Upper lobe of left lung (tissue), 6 donors: ENCODE measurements at regions not wholly inside any gene's neighbourhood (a gene's known extent, or its start where the extent isn't known, plus 50 kb on each side); places are given as distances from the start of the nearest gene placed in this dataset.

ENCODE experiments used
- ATAC-seq, 2 donors: fragments of 200-7000 bp; cut with Tn5 transposase; one replicate each; pipeline ENCODE4 v1.9.1; 2022; ENCODE audit warnings: mild to moderate bottlenecking in 2 of 2, moderate library complexity in 2 of 2; ENCODE audit not compliant: low FRiP score in 2 of 2
- DNase-seq, 2 donors: peaks; one replicate each; pipeline ENCODE4 v3.0.0-alpha.2; 2019 to 2020
- H3K27ac ChIP-seq, 4 donors: fragments of 200-600 bp; sonication (generic); one replicate each; pipeline ENCODE4 v1.5.1; 2016 to 2019
- H3K27me3 ChIP-seq, 4 donors: fragments of 200-600 bp; sonication (generic); one replicate each; pipeline ENCODE4 v1.5.1; 2017 to 2019
- H3K36me3 ChIP-seq, 4 donors: fragments of 200-600 bp; sonication (generic); one replicate each; pipeline ENCODE4 v1.5.1; 2016 to 2019
- H3K4me1 ChIP-seq, 4 donors: fragments of 200-600 bp; sonication (generic); one replicate each; pipeline ENCODE4 v1.5.1; 2018 to 2019
- H3K4me3 ChIP-seq, 4 donors: fragments of 200-600 bp; sonication (generic); one replicate each; pipeline ENCODE4 v1.5.1; 2017 to 2019; ENCODE audit warnings: mild to moderate bottlenecking in 2 of 4, moderate library complexity in 1 of 4
- H3K9me3 ChIP-seq, 4 donors: fragments of 200-600 bp; sonication (generic); one replicate each; pipeline ENCODE4 v1.5.1; 2018 to 2019
- EP300 ChIP-seq, 4 donors: sonication (generic); formaldehyde crosslinking; IDR thresholded peaks; one replicate each; pipeline ENCODE4 v1.5.1; 2017; ENCODE audit warnings: antibody characterized with exemption in 4 of 4, control low read depth in 2 of 4
- POLR2A ChIP-seq, 4 donors: fragments of 450-650 bp; IDR thresholded peaks; one replicate each; pipeline ENCODE4 v1.5.1; 2016 to 2017; ENCODE audit warnings: antibody characterized with exemption in 4 of 4, mild to moderate bottlenecking in 2 of 4
- POLR2AphosphoS5 ChIP-seq, 2 donors: sonication (generic); formaldehyde crosslinking; IDR thresholded peaks; one replicate each; pipeline ENCODE4 v1.5.1; 2017; ENCODE audit warnings: antibody characterized with exemption in 2 of 2
- WGBS, 2 donors: methylation state at CpG; one replicate each; pipeline ENCODE4 v1.1.5; 2017 to 2018; 5-methylcytosine and 5-hydroxymethylcytosine counted together
- TF ChIP-seq, protein P1 (sequence below), 6 experiments: fragments of 450-650 bp in 4 of 6; fragments of 200-600 bp in 2 of 6; sonication (generic) in 2 of 6; IDR thresholded peaks; one replicate each; pipeline ENCODE4 v1.5.1; 2016 to 2019; ENCODE audit warnings: antibody characterized with exemption in 6 of 6
- donor health status: DM: no; HTN: no; CAD: no; lungs with moderate emphysema.
- donor health status: DM: no; HTN: yes; CAD: no; lungs with severe emphysema.

DNA sequence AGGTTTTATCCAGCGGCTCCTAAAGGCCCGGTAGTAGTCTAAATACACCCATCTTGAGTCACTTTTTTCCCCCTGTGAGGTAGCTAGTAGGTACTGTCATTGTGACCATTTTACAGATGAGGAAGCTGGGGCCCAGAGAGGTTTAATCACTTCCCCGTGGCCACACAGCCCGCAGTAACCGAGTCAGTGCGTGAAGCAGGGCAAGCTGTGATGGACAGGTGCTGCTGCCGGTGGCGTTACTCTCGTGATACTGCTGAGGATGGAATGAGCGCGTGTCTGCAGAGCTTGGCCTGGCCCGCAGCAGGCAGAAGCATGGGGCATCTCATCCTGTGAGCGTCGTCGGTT lies 226.3 kb upstream of the CIBAR2 start:
- H3K27ac ChIP-seq = no peak overlapping the region
- no peaks in the 10 kb centered on the region for H3K27me3 ChIP-seq
- H3K4me1 ChIP-seq = peaks cover 12 to 22% (median 16%) of the 10 kb centered on the region in 4 donors
- 82 to 91% methylated on average over 6 to 15 of the region's 15 CpGs for WGBS, 2 donors
- TF ChIP-seq EP300 (IDR thresholded peaks at IDR 0.05) (no peak), POLR2AphosphoS5 (IDR thresholded peaks at IDR 0.05) (no peak), POLR2A (IDR thresholded peaks at IDR 0.05) (no peak)
- TF ChIP-seq, protein P1, sequence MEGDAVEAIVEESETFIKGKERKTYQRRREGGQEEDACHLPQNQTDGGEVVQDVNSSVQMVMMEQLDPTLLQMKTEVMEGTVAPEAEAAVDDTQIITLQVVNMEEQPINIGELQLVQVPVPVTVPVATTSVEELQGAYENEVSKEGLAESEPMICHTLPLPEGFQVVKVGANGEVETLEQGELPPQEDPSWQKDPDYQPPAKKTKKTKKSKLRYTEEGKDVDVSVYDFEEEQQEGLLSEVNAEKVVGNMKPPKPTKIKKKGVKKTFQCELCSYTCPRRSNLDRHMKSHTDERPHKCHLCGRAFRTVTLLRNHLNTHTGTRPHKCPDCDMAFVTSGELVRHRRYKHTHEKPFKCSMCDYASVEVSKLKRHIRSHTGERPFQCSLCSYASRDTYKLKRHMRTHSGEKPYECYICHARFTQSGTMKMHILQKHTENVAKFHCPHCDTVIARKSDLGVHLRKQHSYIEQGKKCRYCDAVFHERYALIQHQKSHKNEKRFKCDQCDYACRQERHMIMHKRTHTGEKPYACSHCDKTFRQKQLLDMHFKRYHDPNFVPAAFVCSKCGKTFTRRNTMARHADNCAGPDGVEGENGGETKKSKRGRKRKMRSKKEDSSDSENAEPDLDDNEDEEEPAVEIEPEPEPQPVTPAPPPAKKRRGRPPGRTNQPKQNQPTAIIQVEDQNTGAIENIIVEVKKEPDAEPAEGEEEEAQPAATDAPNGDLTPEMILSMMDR (IDR thresholded peaks at IDR 0.05) = no peak
- H3K9me3 ChIP-seq = no peaks in the 10 kb centered on the region
- ATAC-seq = no peak
- DNase-seq = no peak
- no peaks in the 10 kb centered on the region for H3K36me3 ChIP-seq
- no peak overlapping the region for H3K4me3 ChIP-seq

GRCh38 chr16:85338989-85339685 lies 226.9 kb upstream of the CIBAR2 start:
- DNase-seq (no peak), ATAC-seq (no peak)
- H3K4me3 ChIP-seq = no peak overlapping the region

DNA sequence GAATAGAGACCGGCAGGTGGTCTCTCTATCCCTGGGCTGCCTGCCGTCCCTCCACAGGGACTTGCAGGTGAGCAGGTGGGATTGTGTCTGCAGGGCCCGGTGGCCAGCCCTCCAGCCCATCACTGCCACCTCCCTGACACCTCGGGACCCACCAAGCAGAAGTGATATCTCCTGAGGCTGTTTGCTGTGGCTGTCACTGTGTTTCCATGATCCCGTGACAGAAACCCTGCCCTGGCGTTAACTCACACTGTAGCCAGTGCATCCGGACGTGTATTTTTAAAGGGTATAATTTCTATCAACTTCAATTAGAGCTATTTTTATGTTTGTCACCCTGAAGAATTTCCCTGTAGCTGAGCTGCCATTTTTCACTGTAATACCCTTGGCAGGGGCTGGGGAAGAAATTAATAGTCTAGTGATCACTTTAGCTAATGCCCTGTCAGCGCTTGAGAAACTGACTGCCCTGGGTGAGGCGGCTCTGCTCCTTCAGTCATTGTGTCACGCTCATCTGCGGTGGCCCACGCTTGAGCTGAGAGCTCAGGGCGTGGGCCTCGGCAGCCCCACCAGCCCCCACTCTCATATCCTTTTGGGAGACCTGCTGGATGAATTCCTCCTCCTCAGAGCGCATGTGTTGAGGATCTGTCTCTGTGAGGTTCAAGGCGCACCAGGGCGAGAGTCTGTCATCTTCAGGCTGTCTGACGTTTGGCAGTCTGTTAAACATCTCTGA lies 229.9 kb upstream of the CIBAR2 start:
- ATAC-seq (no peak), DNase-seq (no peak)
- TF ChIP-seq EP300 (IDR thresholded peaks at IDR 0.05) = no peak
- TF ChIP-seq POLR2AphosphoS5 (IDR thresholded peaks at IDR 0.05) = no peak
- TF ChIP-seq, protein P1 (IDR thresholded peaks at IDR 0.05) = no peak
- no peak for TF ChIP-seq POLR2A (IDR thresholded peaks at IDR 0.05)
- H3K4me1 ChIP-seq = no peaks in the 10 kb centered on the region
- H3K36me3 ChIP-seq = no peaks in the 10 kb centered on the region
- no peaks in the 10 kb centered on the region for H3K9me3 ChIP-seq
- WGBS, 2 donors = 90 to 96% methylated on average over 14 to 19 of the region's 19 CpGs
- H3K27ac ChIP-seq = no peak overlapping the region
- no peaks in the 10 kb centered on the region for H3K27me3 ChIP-seq
- H3K4me3 ChIP-seq = no peak overlapping the region

More at GRCh38 chr16:85338989-85339685, 226.9 kb upstream of the CIBAR2 start:
- Histone ChIP-seq H3K36me3 (no peaks in the 10 kb centered on the region), H3K27ac (no peak overlapping the region), H3K4me1 (peaks cover 10 to 18% (median 15%) of the 10 kb centered on the region in 4 donors), H3K27me3 (no peaks in the 10 kb centered on the region), H3K9me3 (no peaks in the 10 kb centered on the region)
- TF ChIP-seq, protein P1 (IDR thresholded peaks at IDR 0.05) = no peak
- TF ChIP-seq POLR2AphosphoS5 (IDR thresholded peaks at IDR 0.05) = no peak
- TF ChIP-seq POLR2A (IDR thresholded peaks at IDR 0.05) = no peak
- no peak for TF ChIP-seq EP300 (IDR thresholded peaks at IDR 0.05)
- WGBS, 2 donors = 76 to 87% methylated on average over 22 to 24 of the region's 24 CpGs

DNA sequence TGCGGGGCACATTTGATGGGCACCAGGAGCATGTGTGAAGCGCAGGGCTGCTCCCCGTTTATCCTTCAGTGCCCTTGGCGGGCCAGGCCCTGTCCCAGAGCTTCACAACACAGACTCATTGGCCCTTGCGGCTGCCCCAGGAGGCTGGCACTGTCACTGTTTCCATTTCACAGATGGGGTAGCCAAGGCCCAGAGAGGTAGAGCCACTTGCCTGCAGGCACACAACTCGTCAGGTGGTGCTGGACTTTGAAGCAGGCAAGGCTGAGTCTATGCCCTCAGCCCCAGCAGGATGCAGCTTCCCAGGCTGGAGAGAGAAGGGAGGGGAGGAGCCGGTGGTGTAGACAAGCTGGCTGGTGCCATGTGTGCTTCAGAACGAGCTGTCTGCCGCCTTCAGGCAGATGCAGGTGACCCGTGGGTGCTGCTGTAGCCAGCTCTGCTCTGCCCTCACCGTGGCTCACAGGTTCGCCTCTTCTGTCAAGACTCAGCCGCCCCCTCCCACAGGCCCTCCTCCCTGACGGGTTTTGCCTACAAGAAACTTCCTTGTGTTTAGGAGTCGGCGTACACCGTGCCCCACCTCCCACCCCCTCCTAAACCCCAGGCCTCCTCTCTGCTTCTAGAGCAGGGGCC lies 232.3 kb upstream of the CIBAR2 start:
- Histone ChIP-seq H3K36me3 (no peaks in the 10 kb centered on the region), H3K4me3 (no peak overlapping the region), H3K4me1 (no peaks in the 10 kb centered on the region), H3K27me3 (no peaks in the 10 kb centered on the region), H3K27ac (no peak overlapping the region), H3K9me3 (no peaks in the 10 kb centered on the region)
- WGBS, 2 donors = 90 to 93% methylated on average over 8 to 17 of the region's 17 CpGs
- DNase-seq (no peak), ATAC-seq (no peak)
- TF ChIP-seq, protein P1 (IDR thresholded peaks at IDR 0.05) = no peak
- TF ChIP-seq EP300 (IDR thresholded peaks at IDR 0.05) = no peak
- TF ChIP-seq POLR2AphosphoS5 (IDR thresholded peaks at IDR 0.05) = no peak
- no peak for TF ChIP-seq POLR2A (IDR thresholded peaks at IDR 0.05)
